ENCODE measurements at regions not wholly inside any gene's neighbourhood (a gene's known extent, or its start where the extent isn't known, plus 50 kb on each side); places are given as distances from the start of the nearest gene placed in this dataset.
"Not testable (repeated sequence)": the region's sequence is repeated elsewhere in the genome, so short reads cannot be mapped to it uniquely, and the experiment has no call there.

DNA sequence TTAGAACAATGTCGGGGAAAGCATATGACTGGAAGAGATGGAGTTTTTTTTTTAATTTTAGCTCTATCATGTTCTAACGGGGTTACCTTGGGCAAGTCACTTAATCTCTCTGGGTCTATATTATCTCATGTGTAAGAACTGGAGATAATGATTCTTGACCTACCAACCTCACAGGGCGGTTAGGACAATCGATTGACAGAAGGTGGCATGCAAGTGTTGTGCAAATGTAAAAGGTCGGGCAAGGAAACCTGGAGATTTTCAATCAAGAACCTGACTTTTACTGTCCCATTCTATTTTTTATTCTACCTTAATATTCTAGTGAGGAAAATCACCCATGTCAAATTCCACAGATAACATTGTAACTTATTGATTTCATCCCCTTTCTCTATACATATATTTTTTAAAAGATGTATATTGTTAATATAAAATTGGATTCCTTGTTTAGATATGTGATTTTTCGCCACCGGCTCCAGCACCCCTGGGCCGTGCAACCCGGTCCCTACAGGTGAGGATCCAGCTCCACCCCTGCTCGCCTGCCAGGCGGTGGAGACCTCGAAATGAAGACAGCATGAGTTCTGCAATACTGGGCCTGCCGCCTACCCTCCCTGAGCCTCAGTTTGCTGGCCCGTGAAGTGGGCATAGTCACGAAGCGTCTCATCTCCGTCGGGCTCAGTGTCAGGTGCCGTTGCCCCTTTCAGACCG lies 497.6 kb upstream of the PHF14 start:
- no peak overlapping the region for H3K27ac Mint-ChIP-seq (ENCODE audit: unreplicated experiment)
- H3K4me1 Mint-ChIP-seq: no peaks in the 10 kb centered on the region
- no peaks in the 10 kb centered on the region for H3K36me3 Mint-ChIP-seq (ENCODE audit: low read depth)
- H3K9me3 Mint-ChIP-seq: no peaks in the 10 kb centered on the region
- TF ChIP-seq, protein P1, sequence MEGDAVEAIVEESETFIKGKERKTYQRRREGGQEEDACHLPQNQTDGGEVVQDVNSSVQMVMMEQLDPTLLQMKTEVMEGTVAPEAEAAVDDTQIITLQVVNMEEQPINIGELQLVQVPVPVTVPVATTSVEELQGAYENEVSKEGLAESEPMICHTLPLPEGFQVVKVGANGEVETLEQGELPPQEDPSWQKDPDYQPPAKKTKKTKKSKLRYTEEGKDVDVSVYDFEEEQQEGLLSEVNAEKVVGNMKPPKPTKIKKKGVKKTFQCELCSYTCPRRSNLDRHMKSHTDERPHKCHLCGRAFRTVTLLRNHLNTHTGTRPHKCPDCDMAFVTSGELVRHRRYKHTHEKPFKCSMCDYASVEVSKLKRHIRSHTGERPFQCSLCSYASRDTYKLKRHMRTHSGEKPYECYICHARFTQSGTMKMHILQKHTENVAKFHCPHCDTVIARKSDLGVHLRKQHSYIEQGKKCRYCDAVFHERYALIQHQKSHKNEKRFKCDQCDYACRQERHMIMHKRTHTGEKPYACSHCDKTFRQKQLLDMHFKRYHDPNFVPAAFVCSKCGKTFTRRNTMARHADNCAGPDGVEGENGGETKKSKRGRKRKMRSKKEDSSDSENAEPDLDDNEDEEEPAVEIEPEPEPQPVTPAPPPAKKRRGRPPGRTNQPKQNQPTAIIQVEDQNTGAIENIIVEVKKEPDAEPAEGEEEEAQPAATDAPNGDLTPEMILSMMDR (conservative IDR thresholded peaks at IDR 0.05): no peak
- no peak overlapping the region for H3K4me3 Mint-ChIP-seq
- DNase-seq (ENCODE audit: low read depth, low spot score): no peak
- H3K27me3 Mint-ChIP-seq (ENCODE audit: low read depth): no peaks in the 10 kb centered on the region

DNA sequence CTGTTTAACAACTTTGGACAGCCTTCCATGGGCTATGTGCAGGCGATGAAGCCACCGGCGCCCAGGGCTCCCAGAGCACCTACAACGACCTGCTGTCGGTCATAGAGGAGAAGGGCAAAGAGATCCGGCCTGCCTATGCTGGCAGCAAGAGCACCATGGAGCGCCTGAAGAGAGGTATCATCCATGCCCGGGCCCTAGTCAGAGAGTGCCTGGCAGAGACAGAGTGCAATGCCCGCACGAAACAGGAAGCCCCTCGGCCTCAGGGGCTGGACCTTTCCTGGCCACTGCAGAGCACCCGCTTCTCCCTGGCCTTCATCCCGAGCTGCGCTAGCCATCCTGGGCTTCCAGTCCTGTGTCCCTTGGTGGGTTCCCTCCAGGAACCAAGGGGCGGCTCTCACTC lies 497.0 kb upstream of the PHF14 start:
- Mint-ChIP-seq H3K9me3 (no peaks in the 10 kb centered on the region), H3K27ac (ENCODE audit: unreplicated experiment) (no peak overlapping the region), H3K36me3 (ENCODE audit: low read depth) (no peaks in the 10 kb centered on the region), H3K27me3 (ENCODE audit: low read depth) (no peaks in the 10 kb centered on the region), H3K4me3 (no peak overlapping the region), H3K4me1 (no peaks in the 10 kb centered on the region)
- no peak for DNase-seq (ENCODE audit: low read depth, low spot score)
- TF ChIP-seq, protein P1 (conservative IDR thresholded peaks at IDR 0.05): no peak

DNA sequence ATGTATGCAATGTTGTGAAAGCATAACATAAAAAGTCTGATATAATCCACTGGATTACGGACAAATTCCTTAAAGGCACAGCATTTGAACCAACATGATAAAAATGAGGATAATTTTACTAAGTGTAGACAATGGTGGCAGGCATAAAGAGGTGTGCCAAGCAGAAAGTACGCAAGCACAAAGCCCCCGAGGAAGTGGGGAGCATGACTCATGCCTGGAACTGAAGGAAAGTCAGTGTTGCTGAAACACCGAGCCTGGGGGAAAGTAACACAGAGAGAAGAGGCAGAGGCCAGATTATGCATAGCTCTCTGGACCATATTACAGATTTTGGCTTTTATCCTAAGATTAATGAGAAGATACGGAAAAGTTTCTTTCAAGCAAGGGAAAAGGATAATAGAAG lies 490.0 kb upstream of the PHF14 start:
- Mint-ChIP-seq H3K27me3 (ENCODE audit: low read depth) (no peaks in the 10 kb centered on the region), H3K4me3 (no peak overlapping the region), H3K27ac (ENCODE audit: unreplicated experiment) (no peak overlapping the region), H3K36me3 (ENCODE audit: low read depth) (no peaks in the 10 kb centered on the region), H3K9me3 (peaks cover 2% of the 10 kb centered on the region), H3K4me1 (no peaks in the 10 kb centered on the region)
- no peak for DNase-seq (ENCODE audit: low read depth, low spot score)
- TF ChIP-seq, protein P1 (conservative IDR thresholded peaks at IDR 0.05): no peak

DNA sequence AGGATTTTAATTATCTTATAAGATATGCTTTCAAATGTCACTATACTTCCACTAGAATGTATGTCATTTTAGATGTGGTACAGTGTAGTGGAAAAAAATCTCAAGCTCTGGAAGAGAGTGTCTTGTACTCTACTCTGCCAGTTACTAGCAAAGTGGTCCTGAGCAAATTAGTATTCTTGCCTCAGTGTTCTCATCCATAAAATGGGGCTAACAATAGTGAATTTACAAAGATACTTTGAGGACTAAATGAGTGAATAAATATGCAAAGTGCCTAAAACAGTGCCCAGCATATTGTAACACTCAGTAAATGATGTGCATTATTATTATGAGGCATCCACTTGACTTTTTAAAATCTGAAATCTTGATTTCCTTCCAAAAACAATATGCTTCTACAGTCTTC lies 488.9 kb upstream of the PHF14 start:
- Mint-ChIP-seq H3K4me1 (no peaks in the 10 kb centered on the region), H3K36me3 (ENCODE audit: low read depth) (no peaks in the 10 kb centered on the region), H3K27ac (ENCODE audit: unreplicated experiment) (no peak overlapping the region), H3K4me3 (no peak overlapping the region), H3K9me3 (peaks cover 2% of the 10 kb centered on the region), H3K27me3 (ENCODE audit: low read depth) (no peaks in the 10 kb centered on the region)
- TF ChIP-seq, protein P1 (conservative IDR thresholded peaks at IDR 0.05): no peak
- DNase-seq (ENCODE audit: low read depth, low spot score): no peak

DNA sequence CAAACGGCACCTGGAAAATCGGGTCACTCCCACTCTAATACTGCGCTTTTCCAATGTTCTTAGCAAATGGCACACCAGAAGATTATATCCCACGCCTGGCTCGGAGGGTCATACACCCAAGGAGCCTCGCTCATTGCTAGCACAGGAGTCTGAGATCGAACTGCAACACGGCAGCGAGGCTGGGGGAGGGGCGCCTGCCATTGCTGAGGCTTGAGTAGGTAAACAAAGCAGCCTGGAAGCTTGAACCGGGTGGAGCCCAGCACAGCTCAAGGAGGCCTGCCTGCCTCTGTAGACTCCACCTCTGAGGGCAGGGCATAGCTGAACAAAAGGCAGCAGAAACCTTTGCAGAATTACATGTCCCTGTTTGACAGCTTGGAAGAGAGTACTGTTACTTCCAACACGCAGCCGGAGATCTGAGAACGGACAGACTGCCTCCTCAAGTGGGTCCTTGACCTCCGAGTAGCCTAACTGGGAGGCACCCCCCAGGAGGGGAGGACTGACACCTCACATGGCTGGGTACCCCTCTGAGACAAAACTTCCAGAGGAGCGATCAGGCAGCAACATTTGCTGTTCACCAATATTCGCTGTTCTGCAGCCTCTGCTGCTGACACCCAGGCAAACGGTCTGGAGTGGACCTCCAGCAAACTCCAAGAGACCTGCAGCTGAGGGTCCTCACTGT lies 472.3 kb upstream of the PHF14 start:
- DNase-seq (ENCODE audit: low read depth, low spot score); H3K4me1 Mint-ChIP-seq; H3K36me3 Mint-ChIP-seq (ENCODE audit: low read depth); H3K27me3 Mint-ChIP-seq (ENCODE audit: low read depth); H3K4me3 Mint-ChIP-seq; H3K27ac Mint-ChIP-seq (ENCODE audit: unreplicated experiment): not testable (repeated sequence)
- H3K9me3 Mint-ChIP-seq: peaks cover 29% of the 10 kb centered on the region

DNA sequence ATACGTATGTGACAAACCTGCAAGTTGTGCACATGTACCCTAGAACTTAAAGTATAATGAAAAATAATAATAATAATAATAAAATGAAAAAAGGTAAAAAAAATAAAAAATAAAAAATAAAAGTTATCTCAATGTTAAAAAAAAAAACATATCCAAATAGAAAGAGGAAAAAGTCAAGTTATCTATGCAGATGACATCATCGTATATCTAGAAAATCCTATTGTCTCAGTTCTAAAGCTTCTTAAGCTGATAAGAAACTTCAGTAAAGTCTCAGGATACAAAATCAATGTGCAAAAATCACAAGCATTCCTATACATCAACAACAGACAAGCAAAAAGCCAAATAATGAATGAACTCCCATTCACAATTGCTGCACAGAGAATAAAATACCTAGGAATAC lies 466.6 kb upstream of the PHF14 start:
- TF ChIP-seq, protein P1 (conservative IDR thresholded peaks at IDR 0.05): no peak
- H3K9me3 Mint-ChIP-seq: peaks cover 9% of the 10 kb centered on the region

More for the DNA sequence above, 466.6 kb upstream of the PHF14 start:
- no peaks in the 10 kb centered on the region for H3K4me1 Mint-ChIP-seq
- H3K27me3 Mint-ChIP-seq (ENCODE audit: low read depth): no peaks in the 10 kb centered on the region
- no peaks in the 10 kb centered on the region for H3K36me3 Mint-ChIP-seq (ENCODE audit: low read depth)
- H3K4me3 Mint-ChIP-seq: no peak overlapping the region
- no peak overlapping the region for H3K27ac Mint-ChIP-seq (ENCODE audit: unreplicated experiment)
- DNase-seq (ENCODE audit: low read depth, low spot score): no peak

Data from neural crest cell (in vitro differentiated cells).